ENCODE measurements at regions not wholly inside any gene's neighbourhood (a gene's known extent, or its start where the extent isn't known, plus 50 kb on each side); places are given as distances from the start of the nearest gene placed in this dataset.
A peak's percentile ranks its signal among the peaks of the same experiment; 100 is the strongest.

- H3K9me2 ChIP-seq (ENCODE audit: insufficient read depth), result no peaks in the 10 kb centered on the region
- H3F3A ChIP-seq (ENCODE audit: insufficient read depth, low read depth), result peaks cover 11% of the 10 kb centered on the region; the same call in 1 of the 2 replicates
- CTCF ChIA-PET, result no interaction called here
- TF ChIP-seq EZH2 (IDR thresholded peaks at IDR 0.05; ENCODE audit: low read depth) (no peak), CTCF (conservative IDR thresholded peaks at IDR 0.05) (no peak)
- no peak overlapping the region for H3K4me2 ChIP-seq
- no peaks in the 10 kb centered on the region for H4K20me1 ChIP-seq (ENCODE audit: insufficient read depth)
- no peak overlapping the region for H2AFZ ChIP-seq
- peaks cover 33% of the 10 kb centered on the region for H3K4me1 ChIP-seq (replicated peaks; ENCODE audit: insufficient read depth)
- H3K27me3 ChIP-seq (ENCODE audit: insufficient read depth, low read depth), result no peaks in the 10 kb centered on the region
- no peak overlapping the region for H3K4me3 ChIP-seq
- POLR2A ChIA-PET (ENCODE audit: unreplicated experiment), result no interaction called here
- H3K9me3 ChIP-seq (ENCODE audit: insufficient read depth, low read depth), result no peaks in the 10 kb centered on the region; the same call in 1 of the 2 replicates
- H3K79me2 ChIP-seq (ENCODE audit: low read depth), result no peaks in the 10 kb centered on the region
- DNase-seq, result no peak
- BruUV-seq (replicated peaks), result no TSS peak
- intact Hi-C loops (cut with micrococcal nuclease; ENCODE audit: unreplicated experiment), result no loop called here
- H3K36me3 ChIP-seq (ENCODE audit: low read depth), result no peaks in the 10 kb centered on the region
- no peak overlapping the region for H3K27ac ChIP-seq
Observed at GRCh38 chr12:92458996-92459395, 243.8 kb upstream of the PLEKHG7 start.

GRCh38 chr12:92457458-92458180 is 245.2 kb upstream of the PLEKHG7 start:
- no peaks in the 10 kb centered on the region for H3K9me2 ChIP-seq (ENCODE audit: insufficient read depth)
- peaks cover 28% of the 10 kb centered on the region for H3K4me1 ChIP-seq (replicated peaks; ENCODE audit: insufficient read depth)
- DNase-seq, result no peak
- no peak overlapping the region for H3K4me3 ChIP-seq
- H3K36me3 ChIP-seq (ENCODE audit: low read depth), result no peaks in the 10 kb centered on the region
- ChIA-PET CTCF (no interaction called here), POLR2A (ENCODE audit: unreplicated experiment) (no interaction called here)
- intact Hi-C loops (cut with micrococcal nuclease; ENCODE audit: unreplicated experiment), result no loop called here
- no peaks in the 10 kb centered on the region for H4K20me1 ChIP-seq (ENCODE audit: insufficient read depth)
- H3K4me2 ChIP-seq, result 0 out of 2 replicates have a peak overlapping the region, but pooled peaks have one; percentile 20
- TF ChIP-seq EZH2 (IDR thresholded peaks at IDR 0.05; ENCODE audit: low read depth) (no peak), CTCF (conservative IDR thresholded peaks at IDR 0.05) (no peak)
- H3K27ac ChIP-seq, result no peak overlapping the region
- H2AFZ ChIP-seq, result peak overlapping the region; percentile 66; the same call in 1 of the 2 replicates
- H3K79me2 ChIP-seq (ENCODE audit: low read depth), result no peaks in the 10 kb centered on the region
- H3K9me3 ChIP-seq (ENCODE audit: insufficient read depth, low read depth), result no peaks in the 10 kb centered on the region; the same call in 1 of the 2 replicates
- no peaks in the 10 kb centered on the region for H3K27me3 ChIP-seq (ENCODE audit: insufficient read depth, low read depth)
- BruUV-seq (replicated peaks), result no TSS peak
- H3F3A ChIP-seq (ENCODE audit: insufficient read depth, low read depth), result peaks cover 11% of the 10 kb centered on the region; the same call in 1 of the 2 replicates

- CTCF ChIA-PET, result no interaction called here
- Histone ChIP-seq H2AFZ (no peak overlapping the region), H3K4me1 (replicated peaks; ENCODE audit: insufficient read depth) (peaks cover 9% of the 10 kb centered on the region), H3K27ac (no peak overlapping the region), H3K4me2 (no peak overlapping the region), H3K4me3 (no peak overlapping the region), H3K36me3 (ENCODE audit: low read depth) (no peaks in the 10 kb centered on the region), H3K9me2 (ENCODE audit: insufficient read depth) (no peaks in the 10 kb centered on the region), H3K27me3 (ENCODE audit: insufficient read depth, low read depth) (no peaks in the 10 kb centered on the region), H4K20me1 (ENCODE audit: insufficient read depth) (no peaks in the 10 kb centered on the region), H3F3A (ENCODE audit: insufficient read depth, low read depth) (peaks cover 10% of the 10 kb centered on the region; the same call in 1 of the 2 replicates), H3K9me3 (ENCODE audit: insufficient read depth, low read depth) (no peaks in the 10 kb centered on the region; the same call in 1 of the 2 replicates), H3K79me2 (ENCODE audit: low read depth) (no peaks in the 10 kb centered on the region)
- POLR2A ChIA-PET (ENCODE audit: unreplicated experiment), result no interaction called here
- BruUV-seq (replicated peaks), result no TSS peak
- intact Hi-C loops (cut with micrococcal nuclease; ENCODE audit: unreplicated experiment), result no loop called here
- DNase-seq, result no peak
- TF ChIP-seq EZH2 (IDR thresholded peaks at IDR 0.05; ENCODE audit: low read depth) (no peak), CTCF (conservative IDR thresholded peaks at IDR 0.05) (no peak)
Observed at GRCh38 chr12:92452763-92453162, 250.0 kb upstream of the PLEKHG7 start.
